Stomach (tissue), 8 donors: ENCODE measurements at regions not wholly inside any gene's neighbourhood (a gene's known extent, or its start where the extent isn't known, plus 50 kb on each side); places are given as distances from the start of the nearest gene placed in this dataset.
A peak's percentile ranks its signal among the peaks of the same experiment; 100 is the strongest.

Experiments
- DNase-seq, 2 donors: peaks; one replicate each; pipeline versions ENCODE4 v3.0.0 to v3.0.0-alpha.2; 2013 to 2019
- H3K27ac ChIP-seq, 5 donors: fragments of 200-600 bp in 4 of 5; sonication (generic) in 4 of 5; one replicate each; pipeline ENCODE4 v1.5.1; 2013 to 2019; ENCODE audit warnings: mild to moderate bottlenecking in 1 of 5, moderate library complexity in 1 of 5
- H3K27me3 ChIP-seq, 3 donors: fragments of 200-600 bp; sonication (generic); one replicate each; pipeline ENCODE4 v1.5.1; 2017 to 2019; ENCODE audit warnings: mixed run types in 1 of 3
- H3K36me3 ChIP-seq, 4 donors: fragments of 200-600 bp; sonication (generic); 1 replicate in 3 of 4; 2 replicates in 1 of 4; pipeline ENCODE4 v1.5.1; 2016 to 2019
- H3K4me1 ChIP-seq, 4 donors: fragments of 200-600 bp; sonication (generic); one replicate each; pipeline ENCODE4 v1.5.1; 2016 to 2019
- H3K4me3 ChIP-seq, 4 donors: fragments of 200-600 bp; sonication (generic) in 3 of 4; one replicate each; pipeline ENCODE4 v1.5.1; 2016 to 2019; ENCODE audit warnings: mild to moderate bottlenecking in 1 of 4
- H3K9me3 ChIP-seq, 4 donors: fragments of 200-600 bp; sonication (generic); one replicate each; pipeline ENCODE4 v1.5.1; 2016 to 2019
- EP300 ChIP-seq: sonication (generic); formaldehyde crosslinking; IDR thresholded peaks from one replicate; pipeline ENCODE4 v1.6.1; 2017; ENCODE audit warnings: antibody characterized with exemption
- POLR2A ChIP-seq, 4 donors: fragments of 450-650 bp; IDR thresholded peaks; one replicate each; pipeline ENCODE4 v1.6.1; 2016; ENCODE audit warnings: antibody characterized with exemption in 4 of 4, control low read depth in 2 of 4, mild to moderate bottlenecking in 1 of 4, moderate library complexity in 1 of 4
- POLR2AphosphoS5 ChIP-seq, 3 donors: sonication (generic); formaldehyde crosslinking; IDR thresholded peaks; one replicate each; pipeline ENCODE4 v1.6.1; 2016; ENCODE audit warnings: antibody characterized with exemption in 3 of 3
- WGBS, 5 donors: extraction: QIAGEN DNeasy Blood & Tissue Kit in 3 of 5; methylation state at CpG; one replicate each; pipeline versions ENCODE4 v1.1.5 to v1.1.7; 2013 to 2018; 5-methylcytosine and 5-hydroxymethylcytosine counted together
- intact Hi-C: fragments of 100-400 bp; cut with DNase I; formaldehyde crosslinking; loops from one replicate; pipeline ENCODE4 v1.15.1; 2023; ENCODE audit warnings: low total_unique reads
- TF ChIP-seq, protein P1 (sequence below), 7 experiments: fragments of 450-650 bp in 4 of 7; fragments of 200-600 bp in 3 of 7; sonication (generic) in 3 of 7; IDR thresholded peaks; one replicate each; pipeline ENCODE4 v1.5.1; 2016 to 2019; ENCODE audit warnings: antibody characterized with exemption in 7 of 7, control low read depth in 2 of 7, mild to moderate bottlenecking in 1 of 7
- donor health status: healthy with polysubstance abuse.
- donor health status: Bipolar disorder and iron deficiency.
- donor health status: healthy.

DNA sequence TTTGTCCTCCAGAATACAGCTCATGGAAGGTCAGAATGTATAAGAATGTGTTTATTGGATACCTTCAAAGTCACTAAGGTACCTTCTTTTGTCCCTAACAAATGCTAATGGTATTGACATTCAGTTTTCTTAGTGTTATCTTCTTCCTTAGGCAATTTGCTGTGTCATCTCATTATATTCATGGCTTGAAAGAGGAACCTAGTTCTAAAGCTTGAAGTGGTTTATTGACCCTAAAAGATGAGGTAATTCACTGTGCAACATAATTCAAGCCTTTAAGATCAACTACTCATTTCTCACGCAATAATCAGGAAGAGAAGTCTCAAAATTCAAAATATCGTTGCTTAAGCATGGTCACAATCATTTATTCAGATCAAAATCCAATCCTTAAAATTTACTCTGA, 342.7 kb upstream of the RIOK2 start:
- Histone ChIP-seq H3K4me3 (no peak overlapping the region), H3K4me1 (no peaks in the 10 kb centered on the region), H3K27me3 (no peaks in the 10 kb centered on the region), H3K9me3 (no peaks in the 10 kb centered on the region), H3K27ac (no peak overlapping the region), H3K36me3 (no peaks in the 10 kb centered on the region)
- TF ChIP-seq POLR2A (IDR thresholded peaks at IDR 0.05): no peak
- TF ChIP-seq POLR2AphosphoS5 (IDR thresholded peaks at IDR 0.05): no peak
- TF ChIP-seq, protein P1, sequence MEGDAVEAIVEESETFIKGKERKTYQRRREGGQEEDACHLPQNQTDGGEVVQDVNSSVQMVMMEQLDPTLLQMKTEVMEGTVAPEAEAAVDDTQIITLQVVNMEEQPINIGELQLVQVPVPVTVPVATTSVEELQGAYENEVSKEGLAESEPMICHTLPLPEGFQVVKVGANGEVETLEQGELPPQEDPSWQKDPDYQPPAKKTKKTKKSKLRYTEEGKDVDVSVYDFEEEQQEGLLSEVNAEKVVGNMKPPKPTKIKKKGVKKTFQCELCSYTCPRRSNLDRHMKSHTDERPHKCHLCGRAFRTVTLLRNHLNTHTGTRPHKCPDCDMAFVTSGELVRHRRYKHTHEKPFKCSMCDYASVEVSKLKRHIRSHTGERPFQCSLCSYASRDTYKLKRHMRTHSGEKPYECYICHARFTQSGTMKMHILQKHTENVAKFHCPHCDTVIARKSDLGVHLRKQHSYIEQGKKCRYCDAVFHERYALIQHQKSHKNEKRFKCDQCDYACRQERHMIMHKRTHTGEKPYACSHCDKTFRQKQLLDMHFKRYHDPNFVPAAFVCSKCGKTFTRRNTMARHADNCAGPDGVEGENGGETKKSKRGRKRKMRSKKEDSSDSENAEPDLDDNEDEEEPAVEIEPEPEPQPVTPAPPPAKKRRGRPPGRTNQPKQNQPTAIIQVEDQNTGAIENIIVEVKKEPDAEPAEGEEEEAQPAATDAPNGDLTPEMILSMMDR (IDR thresholded peaks at IDR 0.05): no peak
- no peak for TF ChIP-seq EP300
- WGBS, 5 donors: 72 to 89% (median 83%) methylated on average over 2 of the region's 2 CpGs
- no peak for DNase-seq
- intact Hi-C loops: no loop called here

DNA sequence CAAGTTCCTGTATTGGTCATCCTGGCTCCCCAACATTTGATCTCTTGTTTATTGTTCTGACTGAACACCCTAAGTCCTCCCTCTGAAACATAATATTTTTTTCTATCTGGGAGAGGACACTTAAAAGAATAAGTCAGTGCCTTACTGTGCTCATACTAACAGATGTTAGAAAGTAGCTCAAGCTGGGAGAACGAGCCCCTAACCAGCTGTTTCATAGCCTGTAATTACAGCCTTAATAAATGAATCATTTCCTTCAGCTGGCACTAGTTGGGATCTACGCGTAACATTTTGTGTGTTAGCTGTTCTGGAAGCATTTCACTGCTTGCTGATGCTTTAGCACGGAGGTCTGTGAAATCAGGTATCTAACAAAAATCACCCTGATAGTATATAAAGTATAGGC, 345.9 kb upstream of the RIOK2 start:
- intact Hi-C loops: no loop called here

DNA sequence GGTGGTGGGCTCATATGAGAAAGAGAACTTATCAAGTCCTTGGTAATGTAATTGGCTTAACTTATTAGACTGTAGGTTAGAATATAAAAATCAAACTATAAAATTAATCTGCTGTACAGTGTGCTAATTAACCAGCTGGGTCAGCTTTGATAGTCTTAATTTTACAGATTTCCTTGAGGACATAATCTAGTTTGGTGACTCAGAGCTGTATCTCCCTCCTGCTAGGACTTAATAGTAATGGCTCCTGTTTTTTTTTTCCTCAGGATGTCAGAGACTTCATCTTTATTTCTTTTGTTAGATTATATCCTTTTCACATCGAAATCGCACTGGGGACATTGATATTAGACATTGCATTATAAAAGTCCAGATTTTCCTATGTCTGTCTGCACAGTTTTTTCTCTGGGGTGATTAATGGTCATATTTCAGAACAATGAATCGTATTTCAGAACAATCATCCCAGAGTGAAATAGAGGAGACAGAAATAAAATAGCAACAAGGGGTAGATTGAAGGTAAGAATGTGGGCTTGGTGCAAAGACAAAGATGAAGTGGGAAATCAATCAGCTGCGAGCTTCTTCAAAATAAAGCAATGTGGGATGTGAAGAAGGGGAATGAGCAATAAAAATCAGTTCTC, 346.4 kb upstream of the RIOK2 start:
- H3K27ac ChIP-seq: no peak overlapping the region
- no peaks in the 10 kb centered on the region for H3K9me3 ChIP-seq
- TF ChIP-seq POLR2AphosphoS5 (IDR thresholded peaks at IDR 0.05) (no peak), EP300 (no peak), POLR2A (IDR thresholded peaks at IDR 0.05) (no peak)
- TF ChIP-seq, protein P1 (IDR thresholded peaks at IDR 0.05): no peak
- H3K4me3 ChIP-seq: no peak overlapping the region
- intact Hi-C loops: no loop called here
- 61 to 81% (median 72%) methylated on average over 4 of the region's 4 CpGs for WGBS, 5 donors
- no peaks in the 10 kb centered on the region for H3K27me3 ChIP-seq
- H3K4me1 ChIP-seq: no peaks in the 10 kb centered on the region
- H3K36me3 ChIP-seq: no peaks in the 10 kb centered on the region
- DNase-seq: no peak

More for the DNA sequence above, 345.9 kb upstream of the RIOK2 start:
- Histone ChIP-seq H3K27ac (no peak overlapping the region), H3K9me3 (no peaks in the 10 kb centered on the region), H3K36me3 (no peaks in the 10 kb centered on the region), H3K27me3 (no peaks in the 10 kb centered on the region), H3K4me3 (no peak overlapping the region), H3K4me1 (no peaks in the 10 kb centered on the region)
- TF ChIP-seq POLR2A (IDR thresholded peaks at IDR 0.05): no peak
- DNase-seq: peak in 1 of 2 donors; percentile 42
- WGBS, 5 donors: 61 to 73% (median 62%) methylated on average over 4 of the region's 4 CpGs

DNA sequence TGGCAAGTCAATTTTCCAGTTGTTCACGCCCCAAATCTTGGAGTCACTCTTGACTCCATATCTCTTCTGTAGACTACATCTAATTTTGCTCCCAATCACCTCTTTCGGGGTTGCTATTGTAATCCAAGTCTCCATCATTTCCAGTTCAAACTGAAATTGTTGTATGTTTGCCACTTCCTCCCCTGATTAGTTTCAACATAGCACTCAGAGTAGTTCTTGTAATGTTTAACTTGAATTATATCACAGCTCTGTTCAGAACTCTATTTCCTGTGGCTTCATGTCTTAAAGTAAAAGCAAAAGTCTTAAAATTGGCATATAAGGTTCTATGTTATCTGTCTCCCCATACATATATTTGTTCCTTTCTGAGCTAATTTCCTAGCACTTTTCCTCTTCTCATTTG, 348.5 kb upstream of the RIOK2 start:
- no peaks in the 10 kb centered on the region for H3K27me3 ChIP-seq
- no peaks in the 10 kb centered on the region for H3K9me3 ChIP-seq
- DNase-seq: no peak
- H3K36me3 ChIP-seq: no peaks in the 10 kb centered on the region
- H3K4me1 ChIP-seq: no peaks in the 10 kb centered on the region
- no peak overlapping the region for H3K4me3 ChIP-seq
- TF ChIP-seq EP300 (no peak), POLR2A (IDR thresholded peaks at IDR 0.05) (no peak), POLR2AphosphoS5 (IDR thresholded peaks at IDR 0.05) (no peak)
- TF ChIP-seq, protein P1 (IDR thresholded peaks at IDR 0.05): no peak
- 52 to 77% (median 62%) methylated on average over 2 of the region's 2 CpGs for WGBS, 5 donors
- intact Hi-C loops: no loop called here
- no peak overlapping the region for H3K27ac ChIP-seq

DNA sequence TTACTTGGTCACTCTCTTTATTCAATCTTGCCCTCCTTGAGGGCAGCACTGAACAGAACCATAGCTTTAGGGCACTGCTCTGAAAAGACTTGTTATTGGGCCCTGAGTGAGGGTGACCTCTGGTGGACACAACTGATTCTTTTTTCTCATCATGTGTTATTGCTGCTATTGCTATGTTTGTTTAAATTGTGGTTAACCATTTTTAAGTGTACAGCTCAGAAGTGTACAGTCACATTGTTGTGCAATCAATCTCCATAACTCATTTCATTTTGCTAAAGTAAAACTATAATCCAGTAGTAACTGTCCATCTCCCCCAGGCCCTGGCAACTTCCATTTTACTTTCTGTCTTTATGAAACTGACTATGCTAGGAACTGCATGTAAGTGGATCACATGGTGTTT, 351.1 kb upstream of the RIOK2 start:
- H3K4me3 ChIP-seq: no peak overlapping the region
- H3K27ac ChIP-seq: no peak overlapping the region
- TF ChIP-seq POLR2AphosphoS5 (IDR thresholded peaks at IDR 0.05): no peak
- TF ChIP-seq, protein P1 (IDR thresholded peaks at IDR 0.05): peak in 5 of 7 experiments; percentile 8 to 42 (median 23)
- no peak for TF ChIP-seq EP300
- no peak for TF ChIP-seq POLR2A (IDR thresholded peaks at IDR 0.05)
- H3K4me1 ChIP-seq: no peaks in the 10 kb centered on the region
- peak; percentile 27 to 78 for DNase-seq
- intact Hi-C loops: no loop called here
- no peaks in the 10 kb centered on the region for H3K36me3 ChIP-seq
- H3K27me3 ChIP-seq: no peaks in the 10 kb centered on the region
- no peaks in the 10 kb centered on the region for H3K9me3 ChIP-seq
